HUES48 (cell line): ENCODE measurements at regions not wholly inside any gene's neighbourhood (a gene's known extent, or its start where the extent isn't known, plus 50 kb on each side); places are given as distances from the start of the nearest gene placed in this dataset.

ENCODE experiments used
- H3K27ac ChIP-seq: one replicate; pipeline ENCODE4 v1.7.0; 2013; ENCODE audit warnings: low read depth, low read length, inconsistent platforms
- H3K27me3 ChIP-seq: 2 replicates; pipeline ENCODE4 v1.6.1; 2013; ENCODE audit warnings: mild to moderate bottlenecking, low read length; ENCODE audit not compliant: control insufficient read depth, insufficient read depth
- H3K36me3 ChIP-seq: 2 replicates; pipeline ENCODE4 v1.6.1; 2013; ENCODE audit warnings: low read length; ENCODE audit not compliant: control insufficient read depth, insufficient read depth
- H3K4me1 ChIP-seq: 2 replicates; pipeline ENCODE4 v1.6.1; 2013; ENCODE audit warnings: mild to moderate bottlenecking, low read length; ENCODE audit not compliant: control insufficient read depth, insufficient read depth
- H3K4me3 ChIP-seq: 2 replicates; pipeline ENCODE4 v1.5.1; 2013; ENCODE audit warnings: mild to moderate bottlenecking, low read depth, low read length
- H3K9ac ChIP-seq: 2 replicates; pipeline ENCODE4 v1.6.1; 2013; ENCODE audit warnings: mild to moderate bottlenecking, low read depth, low read length, moderate library complexity
- H3K9me3 ChIP-seq: 2 replicates; pipeline ENCODE4 v1.6.1; 2013; ENCODE audit warnings: low read length; ENCODE audit not compliant: control insufficient read depth, insufficient read depth

DNA sequence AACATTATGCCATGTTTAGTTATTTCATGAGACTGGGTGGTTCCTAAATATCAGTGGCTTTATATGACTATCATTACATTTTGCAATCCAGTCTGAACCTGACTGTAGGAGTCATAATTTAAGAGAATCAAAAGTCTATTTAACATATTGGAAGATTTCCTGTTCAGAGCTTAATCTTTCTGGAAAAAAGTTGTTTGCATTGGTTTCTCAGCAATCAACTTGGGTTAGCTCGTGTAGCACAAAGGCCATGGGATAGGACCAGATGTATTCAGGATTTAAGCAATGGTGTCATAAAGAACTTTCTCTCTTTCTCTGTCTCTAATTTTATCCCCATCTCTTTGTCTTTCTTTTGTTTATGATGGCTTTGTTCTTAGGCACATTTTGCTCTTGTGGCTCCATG, 296.0 kb upstream of the KCNN2 start:
- Histone ChIP-seq H3K9me3 (no peaks in the 10 kb centered on the region), H3K4me1 (peaks cover 28% of the 10 kb centered on the region), H3K27me3 (no peaks in the 10 kb centered on the region), H3K4me3 (no peak overlapping the region), H3K27ac (no peak overlapping the region), H3K36me3 (no peaks in the 10 kb centered on the region), H3K9ac (no peak overlapping the region)

GRCh38 chr5:114070093-114070722, 291.7 kb upstream of the KCNN2 start:
- Histone ChIP-seq H3K4me1 (peaks cover 12% of the 10 kb centered on the region), H3K27ac (no peak overlapping the region), H3K4me3 (no peak overlapping the region), H3K9ac (no peak overlapping the region), H3K9me3 (no peaks in the 10 kb centered on the region), H3K36me3 (no peaks in the 10 kb centered on the region), H3K27me3 (no peaks in the 10 kb centered on the region)

- H3K4me1 ChIP-seq: no peaks in the 10 kb centered on the region
- no peak overlapping the region for H3K4me3 ChIP-seq
- H3K27me3 ChIP-seq: no peaks in the 10 kb centered on the region
- H3K27ac ChIP-seq: no peak overlapping the region
- no peaks in the 10 kb centered on the region for H3K36me3 ChIP-seq
- peaks cover 31% of the 10 kb centered on the region for H3K9me3 ChIP-seq
- H3K9ac ChIP-seq: no peak overlapping the region
Observed at GRCh38 chr5:114089259-114089658, 272.6 kb upstream of the KCNN2 start.

DNA sequence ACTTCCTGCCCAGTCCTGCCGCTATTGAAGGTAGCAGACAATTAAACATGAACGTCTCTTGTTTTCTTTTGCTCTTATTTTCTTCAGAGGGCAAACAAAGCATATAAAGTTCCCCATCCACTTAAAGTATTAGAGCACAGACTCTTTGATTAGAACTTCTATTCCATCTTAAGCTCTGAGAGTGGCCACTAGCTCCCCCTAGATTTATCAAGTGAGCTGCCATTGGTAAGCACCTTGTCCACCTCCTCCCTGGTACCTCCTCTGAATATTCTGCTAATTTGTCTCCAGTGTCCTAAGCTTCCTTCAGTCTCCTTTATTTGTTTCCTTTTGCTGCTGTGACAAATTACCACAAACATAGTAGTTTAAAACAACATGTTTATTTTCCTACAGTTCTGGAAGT, 264.3 kb upstream of the KCNN2 start:
- H3K36me3 ChIP-seq: no peaks in the 10 kb centered on the region
- no peaks in the 10 kb centered on the region for H3K27me3 ChIP-seq
- no peak overlapping the region for H3K9ac ChIP-seq
- H3K4me1 ChIP-seq: no peaks in the 10 kb centered on the region
- peaks cover 14% of the 10 kb centered on the region for H3K9me3 ChIP-seq
- H3K4me3 ChIP-seq: no peak overlapping the region
- H3K27ac ChIP-seq: no peak overlapping the region

DNA sequence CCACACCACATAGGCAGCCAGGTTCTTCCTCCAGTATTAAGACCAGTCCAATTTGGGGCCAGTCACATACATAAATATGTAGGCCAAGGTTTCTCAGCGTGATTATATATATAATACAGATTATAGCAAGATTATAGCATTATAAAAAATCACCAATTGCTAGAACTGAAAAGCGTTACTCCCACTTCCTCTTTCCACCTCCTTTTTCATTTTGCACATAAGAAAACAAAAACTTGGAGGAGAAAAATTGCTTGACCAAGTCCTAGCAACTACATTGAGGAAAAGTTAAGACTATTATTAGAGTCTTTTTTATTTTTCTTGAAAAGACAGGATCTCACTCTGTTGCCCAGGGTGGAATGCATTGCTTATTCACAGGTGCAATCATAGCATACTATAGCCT, 262.7 kb upstream of the KCNN2 start:
- no peaks in the 10 kb centered on the region for H3K36me3 ChIP-seq
- H3K9ac ChIP-seq: no peak overlapping the region
- H3K27me3 ChIP-seq: no peaks in the 10 kb centered on the region
- H3K4me1 ChIP-seq: no peaks in the 10 kb centered on the region
- no peak overlapping the region for H3K27ac ChIP-seq
- no peak overlapping the region for H3K4me3 ChIP-seq
- H3K9me3 ChIP-seq: 0 out of 2 replicates have a peak, but pooled peaks cover under 1% of the 10 kb centered on the region

DNA sequence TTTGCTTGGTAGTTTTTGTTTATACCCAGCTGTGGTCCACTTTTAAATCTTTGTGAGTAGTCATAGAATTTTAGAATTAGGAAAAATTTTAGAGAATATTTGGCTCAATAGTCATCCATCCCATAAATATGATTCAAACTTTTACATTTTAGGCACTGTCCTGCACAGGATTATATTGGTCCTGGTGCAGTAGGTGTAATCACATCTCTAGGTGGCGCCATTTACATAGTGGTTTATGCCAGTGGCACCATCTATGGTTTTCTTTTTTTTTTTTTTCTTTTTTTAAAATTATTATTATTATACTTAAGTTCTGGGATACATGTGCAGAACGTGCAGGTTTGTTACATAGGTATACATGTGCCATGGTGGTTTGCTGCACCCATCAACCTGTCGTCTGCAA, 260.7 kb upstream of the KCNN2 start:
- H3K36me3 ChIP-seq: no peaks in the 10 kb centered on the region
- H3K9ac ChIP-seq: no peak overlapping the region
- no peak overlapping the region for H3K4me3 ChIP-seq
- no peaks in the 10 kb centered on the region for H3K27me3 ChIP-seq
- H3K27ac ChIP-seq: no peak overlapping the region
- H3K9me3 ChIP-seq: no peaks in the 10 kb centered on the region
- no peaks in the 10 kb centered on the region for H3K4me1 ChIP-seq

- Histone ChIP-seq H3K4me1 (no peaks in the 10 kb centered on the region), H3K27me3 (no peaks in the 10 kb centered on the region), H3K9me3 (no peaks in the 10 kb centered on the region), H3K4me3 (no peak overlapping the region), H3K9ac (no peak overlapping the region), H3K36me3 (no peaks in the 10 kb centered on the region), H3K27ac (no peak overlapping the region)
Observed at GRCh38 chr5:114113604-114114003, 248.3 kb upstream of the KCNN2 start.

GRCh38 chr5:114116981-114117380, 244.9 kb upstream of the KCNN2 start:
- Histone ChIP-seq H3K27me3 (no peaks in the 10 kb centered on the region), H3K9ac (no peak overlapping the region), H3K9me3 (no peaks in the 10 kb centered on the region), H3K36me3 (no peaks in the 10 kb centered on the region), H3K4me1 (no peaks in the 10 kb centered on the region), H3K27ac (no peak overlapping the region), H3K4me3 (no peak overlapping the region)

DNA sequence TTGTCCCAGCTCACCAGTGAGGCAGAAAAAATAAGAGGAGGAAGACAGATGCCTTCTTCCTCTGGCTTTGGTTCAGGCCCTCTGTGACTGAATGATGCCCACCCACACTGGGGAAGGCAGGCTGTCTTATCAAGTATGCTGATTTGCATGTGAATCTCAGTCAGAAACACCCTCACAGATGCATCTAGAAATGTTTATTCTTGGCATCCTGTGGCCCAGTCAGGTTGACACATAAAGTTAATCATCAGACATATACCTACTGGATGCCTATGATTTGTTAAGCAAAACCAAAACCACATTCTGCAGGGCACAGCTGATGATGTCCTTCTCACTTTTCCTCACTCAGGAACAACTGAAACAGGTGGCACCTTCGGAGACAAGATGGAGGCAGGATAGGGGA, 243.4 kb upstream of the KCNN2 start:
- no peak overlapping the region for H3K27ac ChIP-seq
- H3K9me3 ChIP-seq: no peaks in the 10 kb centered on the region
- H3K4me3 ChIP-seq: no peak overlapping the region
- H3K9ac ChIP-seq: no peak overlapping the region
- H3K4me1 ChIP-seq: no peaks in the 10 kb centered on the region
- no peaks in the 10 kb centered on the region for H3K36me3 ChIP-seq
- no peaks in the 10 kb centered on the region for H3K27me3 ChIP-seq

GRCh38 chr5:114120166-114120565, 241.7 kb upstream of the KCNN2 start:
- Histone ChIP-seq H3K4me1 (no peaks in the 10 kb centered on the region), H3K27me3 (no peaks in the 10 kb centered on the region), H3K36me3 (no peaks in the 10 kb centered on the region), H3K9me3 (no peaks in the 10 kb centered on the region), H3K27ac (no peak overlapping the region), H3K9ac (no peak overlapping the region), H3K4me3 (no peak overlapping the region)

GRCh38 chr5:114122852-114123251, 239.0 kb upstream of the KCNN2 start:
- no peak overlapping the region for H3K4me3 ChIP-seq

More at GRCh38 chr5:114122852-114123251, 239.0 kb upstream of the KCNN2 start:
- peaks cover 6% of the 10 kb centered on the region; the same call in 1 of the 2 replicates for H3K9me3 ChIP-seq
- H3K27ac ChIP-seq: no peak overlapping the region
- no peaks in the 10 kb centered on the region for H3K27me3 ChIP-seq
- no peaks in the 10 kb centered on the region for H3K36me3 ChIP-seq
- no peaks in the 10 kb centered on the region for H3K4me1 ChIP-seq
- H3K9ac ChIP-seq: no peak overlapping the region
